ENCODE measurements at regions not wholly inside any gene's neighbourhood (a gene's known extent, or its start where the extent isn't known, plus 50 kb on each side); places are given as distances from the start of the nearest gene placed in this dataset.
A peak's percentile ranks its signal among the peaks of the same experiment; 100 is the strongest.

DNA sequence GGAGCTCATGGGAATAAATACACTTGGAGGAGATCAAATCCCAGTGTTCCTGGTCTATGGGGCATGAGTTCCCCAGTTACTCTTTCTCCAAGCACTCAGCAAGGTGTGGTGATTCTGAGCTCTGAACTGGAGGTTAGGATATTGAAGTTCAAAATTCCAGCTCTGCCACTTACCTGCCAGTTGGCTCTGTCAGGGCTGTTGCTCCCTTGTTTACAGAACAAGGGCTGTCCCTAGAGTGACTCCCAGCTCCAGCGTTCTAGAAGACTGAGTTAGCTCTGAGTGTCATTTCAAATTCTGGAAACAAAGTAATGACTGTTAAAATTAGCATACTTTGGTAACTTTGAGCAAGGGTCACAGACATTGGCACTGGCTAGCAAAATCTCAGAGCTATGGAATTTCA, 69.7 kb upstream of the ZBED5 start:
- peak; percentile 34 for DNase-seq (ENCODE audit: low read depth)

DNA sequence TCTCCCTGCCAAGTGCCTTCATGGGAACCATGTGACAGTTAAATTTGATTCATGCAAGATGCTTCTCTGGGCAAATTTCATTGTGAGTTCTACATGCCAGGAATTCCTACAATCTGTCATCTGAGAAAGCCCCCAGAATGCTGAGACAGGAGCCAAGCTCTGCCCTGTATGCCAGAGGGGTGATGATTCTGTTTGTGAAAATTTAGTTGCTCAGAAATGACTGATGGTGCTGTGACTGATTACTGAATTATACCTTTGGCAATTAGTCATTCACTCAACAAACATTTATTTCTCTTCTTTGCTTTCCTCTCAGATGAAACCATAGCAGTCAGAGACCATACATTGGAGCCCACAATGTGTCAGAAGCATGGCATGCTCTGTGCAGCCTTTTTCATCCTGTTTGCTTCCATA, 69.0 kb upstream of the ZBED5 start:
- peak; percentile 66 for DNase-seq (ENCODE audit: low read depth)

DNA sequence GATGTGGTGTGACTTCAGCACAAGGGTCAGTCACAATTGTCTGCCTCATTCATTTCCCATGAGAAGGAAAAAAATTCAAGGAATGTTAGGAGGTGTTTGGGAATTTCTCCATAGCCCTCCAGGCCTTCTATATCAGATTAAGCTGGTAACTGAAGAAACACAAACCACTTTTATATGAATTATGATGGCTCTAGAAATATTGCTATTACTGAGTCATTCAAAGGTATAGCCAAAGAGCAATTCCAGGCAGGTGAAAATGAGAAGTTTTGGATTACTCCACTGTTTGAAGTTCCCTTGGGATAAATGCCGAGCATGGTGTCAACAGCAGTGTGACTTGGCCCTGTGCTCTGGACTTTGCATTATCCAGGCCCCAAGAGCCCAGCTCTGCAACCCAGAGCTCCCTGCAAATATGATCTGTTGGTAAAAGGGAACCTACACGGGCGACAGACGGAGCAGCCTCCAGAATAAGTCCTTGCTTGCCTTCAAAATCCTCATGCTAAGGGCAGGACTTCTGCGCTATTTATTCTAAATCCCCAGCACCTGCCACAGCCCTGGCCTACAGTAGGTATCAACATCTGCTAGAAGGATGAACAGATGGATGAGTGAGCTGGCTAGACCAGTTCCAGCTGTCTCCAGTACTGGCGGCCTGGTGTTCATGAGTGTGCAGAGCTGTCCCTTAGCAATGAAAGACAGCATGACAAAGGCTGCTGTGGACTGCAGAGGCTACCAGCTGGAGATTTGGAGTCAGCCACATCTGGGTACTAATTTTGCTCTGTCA, 67.5 kb upstream of the ZBED5 start:
- DNase-seq (ENCODE audit: low read depth) = peak; percentile 57

DNA sequence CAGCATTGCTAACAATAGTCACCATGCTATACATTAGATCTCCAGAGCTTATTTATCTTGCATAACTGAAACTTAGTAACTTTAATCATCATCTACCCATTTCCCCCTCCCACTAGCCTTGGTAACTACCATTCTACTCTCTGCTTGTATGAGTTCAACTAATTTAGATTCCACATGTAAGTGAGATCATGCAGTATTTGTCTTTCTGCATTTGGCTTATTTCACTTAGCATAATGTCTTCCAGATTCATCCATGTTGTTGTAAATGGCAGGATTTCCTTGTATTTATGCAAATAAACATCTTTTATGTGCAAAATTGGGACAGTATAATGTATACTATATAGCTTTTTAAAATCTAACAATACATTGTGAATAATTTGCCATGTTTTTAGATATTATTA, 66.0 kb upstream of the ZBED5 start:
- no peak for DNase-seq (ENCODE audit: low read depth)

DNA sequence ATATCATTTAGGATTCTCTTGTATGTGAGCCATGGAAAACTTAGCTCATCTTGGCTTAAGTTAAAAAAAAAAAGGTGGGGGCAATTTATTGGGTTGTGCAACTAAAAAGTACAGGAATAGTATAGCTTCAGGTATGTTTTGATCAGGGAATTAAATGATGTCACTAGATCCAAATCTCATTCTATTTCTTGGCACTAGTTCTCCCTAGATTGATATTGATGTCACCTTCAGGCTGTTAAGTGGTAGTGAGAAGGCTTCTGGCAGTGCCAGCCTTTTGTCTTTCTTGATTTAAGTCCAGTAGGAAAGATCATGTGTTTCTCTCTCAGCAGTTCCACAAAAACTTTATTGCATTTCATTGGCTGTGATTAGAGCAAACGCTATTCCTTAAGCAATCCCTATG, 65.0 kb upstream of the ZBED5 start:
- DNase-seq (ENCODE audit: low read depth) = no peak

DNA sequence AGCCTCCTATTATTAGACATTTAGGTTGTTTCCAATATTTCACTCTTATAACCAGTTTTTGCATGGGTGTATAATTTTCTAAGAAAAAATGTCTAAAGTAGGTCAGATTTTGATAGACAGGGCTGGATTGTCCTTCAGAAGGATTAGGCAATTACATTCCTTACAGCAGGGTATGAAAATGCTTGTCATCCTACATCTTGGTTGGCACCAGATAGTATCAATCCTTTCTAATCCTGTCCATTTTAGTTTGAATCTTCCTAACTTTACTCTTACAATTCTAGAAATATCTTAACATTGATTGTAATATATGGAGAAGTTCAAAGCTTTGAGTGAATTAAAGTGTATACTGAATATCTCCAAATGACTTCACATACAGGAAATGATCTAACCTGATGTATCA, 63.0 kb upstream of the ZBED5 start:
- DNase-seq (ENCODE audit: low read depth) = no peak

DNA sequence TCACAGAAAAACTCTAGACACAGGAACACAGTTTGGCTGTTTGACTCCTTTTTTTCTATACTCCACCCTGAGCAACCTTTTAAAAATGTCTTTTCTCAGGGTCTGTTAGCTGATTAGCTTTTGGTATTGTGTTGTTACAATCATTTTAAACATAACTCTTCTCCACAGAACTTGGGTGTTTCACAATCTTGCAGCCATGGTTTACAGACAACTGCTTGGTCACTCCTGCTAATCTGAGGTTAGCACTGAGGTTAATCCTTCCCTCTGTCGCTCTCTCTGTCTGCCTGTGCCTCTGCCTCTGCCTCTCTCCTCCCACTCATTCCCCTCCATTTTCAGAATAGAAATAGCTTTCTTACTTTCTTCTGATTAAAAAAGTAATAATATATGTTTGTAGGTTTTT, 62.4 kb upstream of the ZBED5 start:
- DNase-seq (ENCODE audit: low read depth) = peak; percentile 24

DNA sequence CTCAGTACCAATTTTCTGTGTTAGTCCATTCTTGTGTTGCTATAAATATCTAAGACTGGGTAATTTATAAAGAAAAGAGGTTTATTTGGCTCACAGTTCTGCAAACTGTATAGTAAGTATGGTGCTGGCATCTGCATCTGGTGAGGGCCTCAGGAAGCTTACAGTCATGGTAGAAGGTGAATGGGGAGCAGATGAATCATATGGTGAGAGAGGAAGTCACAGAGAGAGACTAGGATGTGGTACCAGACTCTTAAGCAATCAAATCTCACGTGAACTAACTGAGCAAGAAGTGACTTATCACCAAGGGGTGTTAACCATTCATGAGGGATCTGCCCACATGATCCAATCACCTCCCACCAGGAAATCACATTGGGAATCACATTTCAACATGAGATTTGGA, 60.8 kb upstream of the ZBED5 start:
- no peak for DNase-seq (ENCODE audit: low read depth)

DNA sequence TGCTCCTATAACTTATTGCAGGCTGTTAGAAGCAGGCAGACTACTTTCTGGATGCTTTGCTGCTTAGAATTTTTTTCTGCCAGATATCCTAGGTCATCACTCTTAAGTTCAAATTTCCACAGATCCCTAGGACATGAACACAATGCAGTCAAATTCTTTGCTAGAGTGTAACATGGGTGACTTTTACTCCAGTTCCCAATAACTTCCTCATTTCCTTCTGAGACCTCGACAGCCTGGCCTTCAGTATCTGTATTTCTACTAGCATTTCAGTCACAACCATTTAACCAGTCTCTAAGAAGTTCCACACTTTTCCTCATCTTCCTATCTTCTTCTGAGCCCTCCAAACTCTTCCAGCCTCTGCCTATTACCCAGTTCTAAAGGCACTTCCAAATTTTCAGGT, 60.4 kb upstream of the ZBED5 start:
- no peak for DNase-seq (ENCODE audit: low read depth)

DNA sequence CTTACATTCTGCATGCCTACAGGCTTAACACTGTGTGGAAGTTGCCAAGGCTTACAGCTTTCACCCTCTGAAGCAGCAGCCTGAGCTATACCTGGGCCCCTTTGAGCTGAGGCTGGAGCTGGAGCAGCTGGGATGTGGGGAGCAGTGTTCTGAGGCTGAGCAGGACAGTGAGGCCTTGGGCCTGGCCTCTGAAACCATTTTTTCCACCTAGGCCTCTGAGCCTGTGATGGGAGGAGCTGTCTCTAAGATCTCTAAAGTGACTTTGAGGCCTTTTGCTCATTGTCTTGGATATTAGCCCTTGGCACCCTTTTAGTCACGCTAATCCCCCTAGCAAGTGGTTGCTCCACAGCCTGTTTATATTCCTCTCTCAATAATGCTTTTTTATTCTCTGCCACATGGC, 59.9 kb upstream of the ZBED5 start:
- no peak for DNase-seq (ENCODE audit: low read depth)

DNA sequence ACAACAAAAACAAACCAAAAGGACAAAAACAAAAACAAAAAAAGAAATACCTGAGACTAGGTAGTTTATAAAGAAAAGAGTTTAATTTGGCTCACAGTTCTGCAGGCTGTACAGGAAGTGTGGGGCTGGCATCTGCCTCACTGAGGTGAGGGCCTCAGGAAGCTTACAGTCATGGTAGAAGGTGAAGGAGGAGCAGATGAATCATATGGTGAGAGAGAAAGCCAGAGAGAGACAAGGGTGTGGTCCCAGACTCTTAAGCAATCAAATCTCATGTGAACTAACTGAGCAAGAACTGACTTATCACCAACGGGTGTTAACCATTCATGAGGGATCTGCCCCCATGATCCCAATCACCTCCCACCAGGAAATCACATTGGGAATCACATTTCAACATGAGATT, 58.8 kb upstream of the ZBED5 start:
- no peak for DNase-seq (ENCODE audit: low read depth)

DNA sequence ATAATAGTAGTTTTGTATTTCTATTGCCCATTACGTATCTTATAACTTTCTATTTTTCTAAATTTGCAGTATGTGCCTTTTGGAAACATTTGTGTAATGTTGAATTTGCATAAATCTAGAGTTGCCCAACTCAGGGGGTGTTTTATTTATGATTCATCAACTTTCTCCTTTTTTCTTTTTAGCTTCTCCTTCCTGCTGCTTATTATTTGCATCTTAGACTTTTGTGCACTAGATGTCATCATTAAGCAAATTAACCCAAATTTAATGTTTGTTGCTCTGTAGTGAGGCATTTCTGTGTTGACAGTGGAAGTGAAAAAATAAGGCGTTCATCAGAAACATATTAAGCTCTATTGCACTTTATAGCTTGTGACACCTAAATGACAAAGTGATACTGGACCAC, 56.2 kb upstream of the ZBED5 start:
- DNase-seq (ENCODE audit: low read depth) = no peak

DNA sequence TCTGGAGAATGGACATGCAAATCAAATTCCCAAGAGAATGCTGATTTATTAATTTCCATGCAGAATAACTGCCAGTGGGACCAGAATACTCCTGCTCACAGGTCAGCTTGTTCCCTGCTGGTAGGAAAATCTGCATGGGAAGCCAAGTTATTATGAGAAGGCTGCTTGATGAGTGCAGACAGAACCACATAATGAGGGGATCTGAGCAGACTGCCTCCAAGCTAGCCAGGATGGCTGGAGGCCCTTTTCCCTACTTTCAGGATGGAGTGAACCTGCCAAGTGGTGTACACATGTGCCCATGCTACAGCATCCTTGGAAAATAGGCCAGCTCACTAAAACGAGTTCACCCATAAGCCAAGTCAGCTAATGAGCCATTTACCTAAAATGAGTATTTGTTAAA, 55.2 kb upstream of the ZBED5 start:
- no peak for DNase-seq (ENCODE audit: low read depth)

DNA sequence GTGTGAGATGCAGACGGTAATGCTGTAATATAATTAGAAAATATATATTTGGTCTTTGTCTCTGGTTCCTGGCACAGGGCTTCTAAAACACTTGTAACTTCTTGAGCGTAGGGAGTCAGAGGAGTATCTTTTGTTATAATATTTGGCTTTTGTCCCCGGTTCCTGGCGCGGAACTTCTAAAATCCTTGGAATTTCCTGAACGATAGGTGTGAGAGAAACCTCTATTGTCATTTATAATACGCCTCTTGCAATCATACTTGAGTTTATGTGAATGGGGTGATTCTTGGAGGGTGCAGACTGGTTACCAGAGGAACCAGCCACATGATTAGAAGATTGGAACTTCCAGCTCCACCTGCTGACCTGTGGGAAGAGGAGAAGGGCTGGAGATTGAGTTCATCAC, 54.1 kb upstream of the ZBED5 start:
- DNase-seq (ENCODE audit: low read depth) = no peak

DNA sequence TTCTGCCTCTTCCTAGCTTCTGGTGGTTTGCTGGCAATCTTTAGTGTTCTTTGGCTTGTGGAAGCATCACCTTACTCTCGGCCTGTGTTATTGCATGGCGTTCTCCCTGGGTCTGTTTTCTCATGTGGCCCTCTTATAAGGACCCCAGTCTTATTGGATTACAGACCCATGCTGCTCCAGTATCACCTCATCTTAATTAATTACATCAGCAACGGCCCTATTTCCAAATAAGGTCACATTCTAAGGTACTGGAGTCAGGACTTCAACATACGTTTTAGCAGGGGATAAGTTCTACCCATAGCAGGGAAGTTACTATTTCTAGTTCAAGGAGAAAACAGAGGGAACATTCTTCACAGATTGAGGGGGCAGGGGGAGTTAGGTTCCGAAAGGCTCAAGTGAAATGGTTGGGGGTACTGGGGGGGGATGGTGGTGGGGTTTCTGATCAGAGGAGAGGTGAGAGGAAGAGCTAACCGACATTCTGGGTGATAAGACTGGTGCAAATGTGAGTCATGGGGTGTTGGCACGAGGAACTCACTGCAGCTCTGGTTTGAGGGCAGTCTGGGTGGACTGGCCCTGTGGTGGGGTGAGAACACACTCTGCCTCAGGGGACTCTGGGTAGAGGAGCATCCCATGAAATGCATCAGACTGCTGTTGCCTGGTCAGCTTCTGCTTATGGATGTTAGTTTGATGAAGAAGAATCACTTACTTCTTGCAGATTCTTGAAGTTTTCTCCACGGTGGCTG, 51.5 kb upstream of the ZBED5 start:
- peak; percentile 84 for DNase-seq (ENCODE audit: low read depth)

DNA sequence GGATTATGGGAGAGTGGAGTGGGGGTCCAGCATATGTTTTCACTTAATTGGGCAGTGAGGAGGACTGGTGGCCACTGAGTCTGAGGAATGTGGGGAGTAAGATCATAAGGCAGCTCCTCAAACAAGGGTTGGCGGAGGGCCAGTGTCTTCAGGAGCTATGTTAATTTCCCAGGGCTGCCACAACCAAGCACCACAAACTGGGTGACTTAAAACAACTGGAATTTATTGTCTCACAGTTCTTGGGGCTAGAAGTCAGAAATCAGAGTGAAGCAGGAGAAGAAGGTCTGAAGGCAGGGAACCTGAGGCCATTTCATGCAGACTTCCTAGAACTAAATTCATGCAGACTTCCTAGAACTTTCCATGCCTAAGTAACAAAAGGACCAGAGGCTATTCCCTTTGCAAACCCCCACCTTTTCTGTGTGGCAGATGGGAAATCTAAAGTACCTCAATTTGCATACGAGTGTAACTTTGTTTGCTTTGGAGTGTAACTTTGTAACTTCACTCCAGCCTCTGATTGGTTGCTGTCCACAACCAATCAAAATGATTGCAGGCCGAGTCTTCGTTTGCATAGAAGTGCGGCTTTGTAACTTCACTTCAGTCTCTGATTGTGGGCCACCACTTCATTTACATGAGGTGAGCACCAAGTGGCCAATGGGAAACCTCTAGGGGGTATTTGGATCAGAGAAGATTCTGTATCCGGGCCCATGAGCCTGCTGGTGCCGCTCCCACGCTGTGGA, 50.5 kb upstream of the ZBED5 start:
- DNase-seq (ENCODE audit: low read depth) = peak; percentile 100
